Lower leg skin (tissue), 4 donors: ENCODE measurements at regions not wholly inside any gene's neighbourhood (a gene's known extent, or its start where the extent isn't known, plus 50 kb on each side); places are given as distances from the start of the nearest gene placed in this dataset.

Experiments used
- DNase-seq, 2 donors: peaks; one replicate each; pipeline ENCODE4 v3.0.0-alpha.2; 2019; ENCODE audit warnings: low spot score in 2 of 2
- H3K4me3 ChIP-seq: fragments of 200-600 bp; sonication (generic); 2 replicates; pipeline ENCODE4 v1.5.1; 2017; ENCODE audit warnings: mild to moderate bottlenecking, low read depth; ENCODE audit not compliant: poor library complexity, severe bottlenecking
- POLR2A ChIP-seq, 2 donors: fragments of 450-650 bp; IDR thresholded peaks; one replicate each; pipeline ENCODE4 v1.6.1; 2016 to 2017; ENCODE audit warnings: antibody characterized with exemption in 2 of 2, mild to moderate bottlenecking in 1 of 2, moderate library complexity in 1 of 2
- WGBS, 2 donors: methylation state at CpG; one replicate each; pipeline ENCODE4 v1.1.5; 2018; 5-methylcytosine and 5-hydroxymethylcytosine counted together
- intact Hi-C: fragments of 100-400 bp; cut with DNase I; formaldehyde crosslinking; loops from one replicate; pipeline ENCODE4 v1.15.0; 2023; ENCODE audit warnings: low total_unique reads
- TF ChIP-seq, protein P1 (sequence below), 3 donors: fragments of 450-650 bp; IDR thresholded peaks; one replicate each; pipeline ENCODE4 v1.5.1; 2016; ENCODE audit warnings: antibody characterized with exemption in 3 of 3, mild to moderate bottlenecking in 3 of 3, moderate library complexity in 2 of 3

DNA sequence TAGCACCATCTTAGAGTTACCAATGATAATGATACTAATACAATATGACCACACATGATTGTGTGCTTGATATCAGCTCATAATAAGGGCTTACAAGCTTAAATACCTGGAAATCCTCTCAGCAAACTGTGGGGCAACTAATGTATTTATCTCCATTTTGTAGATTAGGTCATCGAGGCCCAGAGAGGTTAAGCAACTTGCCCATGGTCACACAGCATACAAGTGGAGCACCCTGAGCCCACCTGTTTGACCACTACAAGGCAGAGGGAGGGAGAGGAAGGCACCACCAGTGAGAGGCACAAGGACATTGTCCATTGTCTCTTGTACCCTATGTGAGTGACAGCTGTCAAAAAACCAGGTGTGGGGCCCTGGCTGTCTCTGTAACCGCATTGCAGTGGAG is 123.7 kb downstream of the MIAT start:
- DNase-seq = no peak
- 100% methylated on average over 2 of the region's 2 CpGs for WGBS, 2 donors
- intact Hi-C loops = no loop called here
- no peak overlapping the region for H3K4me3 ChIP-seq
- TF ChIP-seq, protein P1, sequence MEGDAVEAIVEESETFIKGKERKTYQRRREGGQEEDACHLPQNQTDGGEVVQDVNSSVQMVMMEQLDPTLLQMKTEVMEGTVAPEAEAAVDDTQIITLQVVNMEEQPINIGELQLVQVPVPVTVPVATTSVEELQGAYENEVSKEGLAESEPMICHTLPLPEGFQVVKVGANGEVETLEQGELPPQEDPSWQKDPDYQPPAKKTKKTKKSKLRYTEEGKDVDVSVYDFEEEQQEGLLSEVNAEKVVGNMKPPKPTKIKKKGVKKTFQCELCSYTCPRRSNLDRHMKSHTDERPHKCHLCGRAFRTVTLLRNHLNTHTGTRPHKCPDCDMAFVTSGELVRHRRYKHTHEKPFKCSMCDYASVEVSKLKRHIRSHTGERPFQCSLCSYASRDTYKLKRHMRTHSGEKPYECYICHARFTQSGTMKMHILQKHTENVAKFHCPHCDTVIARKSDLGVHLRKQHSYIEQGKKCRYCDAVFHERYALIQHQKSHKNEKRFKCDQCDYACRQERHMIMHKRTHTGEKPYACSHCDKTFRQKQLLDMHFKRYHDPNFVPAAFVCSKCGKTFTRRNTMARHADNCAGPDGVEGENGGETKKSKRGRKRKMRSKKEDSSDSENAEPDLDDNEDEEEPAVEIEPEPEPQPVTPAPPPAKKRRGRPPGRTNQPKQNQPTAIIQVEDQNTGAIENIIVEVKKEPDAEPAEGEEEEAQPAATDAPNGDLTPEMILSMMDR (IDR thresholded peaks at IDR 0.05) = no peak
- no peak for TF ChIP-seq POLR2A (IDR thresholded peaks at IDR 0.05)

DNA sequence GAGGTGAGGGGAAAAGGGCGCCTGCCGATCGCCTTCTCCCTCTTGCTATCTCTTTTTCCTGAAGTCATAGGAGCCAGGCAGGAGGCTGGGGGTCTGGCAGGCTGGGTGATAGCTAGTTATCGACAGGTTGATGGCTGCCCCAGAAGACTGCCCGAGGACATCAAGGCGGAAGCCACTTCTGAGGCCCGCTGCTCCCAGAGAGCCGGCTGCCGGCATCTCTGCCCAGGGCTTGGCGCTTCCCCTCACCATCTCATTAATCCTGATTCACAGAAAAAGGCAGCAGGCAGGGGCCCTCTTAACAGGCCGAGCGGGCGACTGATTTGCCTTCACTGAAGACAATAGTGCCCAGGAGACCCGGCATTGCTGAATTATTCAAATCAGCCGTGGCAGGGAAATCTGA is 124.2 kb downstream of the MIAT start:
- no peak overlapping the region for H3K4me3 ChIP-seq
- intact Hi-C loops = no loop called here
- DNase-seq = no peak
- WGBS, 2 donors = 90 to 91% methylated on average over 15 of the region's 15 CpGs
- TF ChIP-seq POLR2A (IDR thresholded peaks at IDR 0.05) = no peak
- TF ChIP-seq, protein P1 (IDR thresholded peaks at IDR 0.05) = no peak

DNA sequence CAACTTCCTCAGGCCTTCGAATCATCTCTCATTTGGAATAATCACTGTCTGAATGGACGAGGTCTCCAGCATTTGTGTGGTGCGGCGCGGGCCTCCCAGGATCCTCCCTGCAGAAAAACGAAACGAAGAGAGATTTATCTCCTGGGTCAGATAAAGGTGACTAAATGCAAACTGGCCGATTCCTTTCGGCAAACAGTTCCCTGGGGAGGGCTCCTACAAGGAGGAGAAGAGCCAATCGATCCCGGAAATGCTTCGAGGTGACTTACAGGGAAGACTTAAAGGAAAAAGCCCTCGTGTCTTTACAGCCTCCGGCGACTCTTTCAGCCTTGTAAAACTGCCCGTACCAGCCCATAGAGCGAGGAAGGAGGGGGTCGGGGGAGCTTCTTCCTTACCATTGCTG is 126.5 kb downstream of the MIAT start:
- TF ChIP-seq, protein P1 (IDR thresholded peaks at IDR 0.05) = no peak
- no peak for TF ChIP-seq POLR2A (IDR thresholded peaks at IDR 0.05)
- intact Hi-C loops = no loop called here
- WGBS, 2 donors = 63 to 73% methylated on average over 18 of the region's 18 CpGs
- no peak overlapping the region for H3K4me3 ChIP-seq
- DNase-seq = no peak

DNA sequence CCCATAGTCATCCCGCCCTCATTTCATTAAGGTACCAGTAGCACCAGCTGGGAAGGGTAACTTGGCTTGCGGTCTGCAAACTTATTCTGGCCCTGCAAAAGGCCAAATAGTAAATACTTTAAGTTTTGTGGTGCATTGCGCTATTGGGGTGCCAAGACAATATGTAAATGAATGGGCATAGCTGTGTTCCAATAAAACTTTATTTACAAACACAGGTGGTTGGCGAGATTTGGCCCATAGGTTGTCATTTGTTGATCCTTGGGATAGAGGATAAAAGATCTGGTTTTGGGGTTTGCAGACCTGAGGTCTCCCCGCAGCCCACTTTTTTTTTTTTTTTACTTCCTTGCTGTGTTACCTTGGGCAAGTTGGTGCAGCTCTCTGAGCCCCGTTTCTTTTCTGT is 127.4 kb downstream of the MIAT start:
- H3K4me3 ChIP-seq = no peak overlapping the region
- no peak for DNase-seq
- TF ChIP-seq POLR2A (IDR thresholded peaks at IDR 0.05) = no peak
- TF ChIP-seq, protein P1 (IDR thresholded peaks at IDR 0.05) = no peak
- intact Hi-C loops = no loop called here
- 94 to 97% methylated on average over 6 of the region's 6 CpGs for WGBS, 2 donors

DNA sequence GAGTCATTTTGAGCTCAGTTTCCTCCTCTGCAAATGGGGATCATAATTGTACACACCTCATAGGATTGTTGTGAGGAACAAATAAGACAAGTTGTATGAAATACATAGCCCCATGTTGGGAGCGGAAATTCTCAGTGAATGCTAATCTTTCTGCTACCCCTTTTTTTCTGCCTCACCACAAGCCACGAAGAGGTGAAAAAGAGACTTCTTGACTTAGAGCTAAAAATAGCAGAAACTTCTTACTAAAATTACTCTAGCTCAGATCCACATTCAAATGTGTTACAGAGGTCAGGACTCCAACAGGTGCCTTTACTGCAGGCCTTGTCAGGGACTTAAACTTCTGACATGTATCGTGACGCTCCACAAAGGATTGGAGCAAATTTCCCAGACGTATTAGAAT is 128.5 kb downstream of the MIAT start:
- TF ChIP-seq POLR2A (IDR thresholded peaks at IDR 0.05) = no peak
- TF ChIP-seq, protein P1 (IDR thresholded peaks at IDR 0.05) = no peak
- no peak for DNase-seq
- H3K4me3 ChIP-seq = no peak overlapping the region
- intact Hi-C loops = no loop called here
- WGBS, 2 donors = 89% methylated on average over 5 of the region's 5 CpGs

DNA sequence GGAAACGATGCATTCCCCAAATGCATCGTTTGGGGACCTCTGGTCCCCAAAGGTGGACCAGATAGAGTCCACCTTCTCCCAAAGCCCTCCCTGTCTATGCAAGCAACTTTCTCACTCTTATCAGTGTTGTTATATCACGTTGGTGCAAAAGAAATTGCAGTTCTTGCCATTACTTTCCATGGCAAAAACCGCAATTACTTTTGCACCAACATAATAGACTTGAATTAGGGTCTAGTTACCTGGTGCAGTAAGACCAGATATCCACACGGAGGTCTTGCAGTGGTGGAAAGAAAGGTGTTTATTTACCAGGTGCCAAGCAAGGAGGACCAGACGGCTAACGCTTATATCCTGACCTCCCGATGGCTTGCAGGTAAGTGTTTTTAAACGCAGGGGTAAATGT is 129.0 kb downstream of the MIAT start:
- no peak for TF ChIP-seq POLR2A (IDR thresholded peaks at IDR 0.05)
- TF ChIP-seq, protein P1 (IDR thresholded peaks at IDR 0.05) = no peak
- intact Hi-C loops = no loop called here
- WGBS, 2 donors = 92 to 93% methylated on average over 9 of the region's 9 CpGs
- no peak for DNase-seq
- no peak overlapping the region for H3K4me3 ChIP-seq
